HepG2 (cell line): ENCODE measurements at regions not wholly inside any gene's neighbourhood (a gene's known extent, or its start where the extent isn't known, plus 50 kb on each side); places are given as distances from the start of the nearest gene placed in this dataset.

Experiments
- ATAC-seq: fragments of 200-7000 bp; cut with Tn5 transposase; 3 replicates; pipeline ENCODE4 v1.9.1; 2020; ENCODE audit warnings: mild to moderate bottlenecking, moderate library complexity
- BruUV-seq: library from RNA; stranded (reverse); fragments of 400-500 nt; replicated peaks from 2 replicates; lab custom pipeline; 2021; lab: Mats Ljungman, UMichigan
- CTCF ChIA-PET: fragments of 300-600 bp; formaldehyde crosslinking; extraction: SDS; loops from one replicate; lab custom pipeline; 2021; ENCODE audit warnings: low total read pairs, inconsistent platforms, low intra/inter-chr PET ratio; lab: Yijun Ruan, JAX
- POLR2A ChIA-PET: fragments of 350-600 bp; sonication (Branson Sonifier 250); formaldehyde crosslinking; loops from one replicate; lab custom pipeline; 2020; ENCODE audit warnings: antibody characterized with exemption, inconsistent platforms; lab: Yijun Ruan, JAX
- DNase-seq: peaks from one replicate; pipeline ENCODE4 v3.0.0-alpha.2; 2015; ENCODE audit warnings: low spot score
- FAIRE-seq: peaks from 3 replicates; lab custom pipeline; 2011; peaks lifted over from hg19 to GRCh38; lab: Jason Lieb, UNC
- H2AFZ ChIP-seq: one replicate; pipeline ENCODE4 v1.6.1; 2011; ENCODE audit warnings: low read length, inconsistent platforms
- H3K27ac ChIP-seq: fragments of 300-600 bp; 3 replicates; pipeline ENCODE4 v1.8.0; 2011; ENCODE audit warnings: mixed run types, mild to moderate bottlenecking, mixed read lengths, low read length, inconsistent platforms; ENCODE audit not compliant: insufficient read depth; ENCODE audit errors: extremely low read length
- H3K27me3 ChIP-seq, 2 experiments: fragments of 200-600 bp in 1 of 2; 2 replicates in 1 of 2; 3 replicates in 1 of 2; pipeline versions ENCODE4 v1.6.0 to v1.8.0; 2011; ENCODE audit warnings: low read length in 2 of 2, mild to moderate bottlenecking in 2 of 2, moderate library complexity in 2 of 2, inconsistent platforms in 1 of 2; ENCODE audit not compliant: insufficient read depth in 2 of 2, control insufficient read depth in 1 of 2
- H3K36me3 ChIP-seq, 2 experiments: fragments of 200-600 bp in 1 of 2; replicated peaks in 1 of 2; 2 replicates in 1 of 2; 3 replicates in 1 of 2; pipeline versions ENCODE4 v1.5.1 to v1.8.0; 2011; ENCODE audit warnings: low read length in 2 of 2, inconsistent platforms in 1 of 2; ENCODE audit not compliant: insufficient read depth in 2 of 2, control insufficient read depth in 1 of 2
- H3K4me1 ChIP-seq: 2 replicates; pipeline ENCODE4 v1.5.1; 2012; ENCODE audit warnings: low read length, inconsistent platforms; ENCODE audit not compliant: insufficient read depth
- H3K4me2 ChIP-seq: 2 replicates; pipeline ENCODE4 v1.6.0; 2011; ENCODE audit warnings: low read depth, low read length, inconsistent platforms
- H3K4me3 ChIP-seq, 3 experiments: fragments of 200-600 bp in 1 of 3; sonication (generic), shearing (Covaris generic) in 1 of 3; replicated peaks in 1 of 3; 2 replicates each; pipeline ENCODE4 v1.5.1; 2011 to 2016; ENCODE audit warnings: low read length in 3 of 3, inconsistent platforms in 2 of 3, low read depth in 2 of 3, mild to moderate bottlenecking in 2 of 3, control low read depth in 1 of 3, mixed read lengths in 1 of 3; ENCODE audit not compliant: insufficient read depth in 1 of 3
- H3K79me2 ChIP-seq: one replicate; pipeline ENCODE4 v1.6.1; 2011; ENCODE audit warnings: low read length, inconsistent platforms; ENCODE audit not compliant: insufficient read depth
- H3K9ac ChIP-seq: 2 replicates; pipeline ENCODE4 v1.6.0; 2011; ENCODE audit warnings: mild to moderate bottlenecking, low read depth, low read length, inconsistent platforms; ENCODE audit not compliant: insufficient read depth
- H3K9me3 ChIP-seq: 2 replicates; pipeline ENCODE4 v1.5.1; 2012; ENCODE audit warnings: mild to moderate bottlenecking, low read length
- H4K20me1 ChIP-seq: 2 replicates; pipeline ENCODE4 v1.6.0; 2011; ENCODE audit warnings: inconsistent platforms, mild to moderate bottlenecking, low read length, moderate library complexity; ENCODE audit not compliant: insufficient read depth
- KLF6 ChIP-seq: IDR thresholded peaks from 2 replicates; pipeline ENCODE4 v1.8.0; 2016; ENCODE audit warnings: missing biosample characterization, missing genetic modification reagents
- NR2C2 ChIP-seq: sonication (generic); formaldehyde crosslinking; IDR thresholded peaks from 2 replicates; pipeline ENCODE4 v1.4.0; 2020; ENCODE audit warnings: missing genetic modification reagents, mild to moderate bottlenecking, moderate library complexity, borderline replicate concordance
- PAF1 ChIP-seq: IDR thresholded peaks from 2 replicates; pipeline ENCODE4 v1.6.1; 2016; ENCODE audit warnings: missing genetic modification reagents, missing compliant biosample characterization
- SMC3 ChIP-seq: IDR thresholded peaks from 2 replicates; pipeline ENCODE4 v1.6.1; 2011; ENCODE audit warnings: low read length, improper control_type of control experiment
- ZBTB26 ChIP-seq: IDR thresholded peaks from 2 replicates; pipeline ENCODE4 v1.6.1; 2016; ENCODE audit warnings: missing compliant biosample characterization, missing genetic modification reagents, borderline replicate concordance
- ZEB1 ChIP-seq: IDR thresholded peaks from 2 replicates; pipeline ENCODE4 v1.6.1; 2012; ENCODE audit warnings: mild to moderate bottlenecking, low read depth, inconsistent platforms; ENCODE audit not compliant: insufficient replicate concordance
- ZFP36 ChIP-seq: fragments of 150-350 bp; IDR thresholded peaks from 2 replicates; pipeline ENCODE4 v1.6.1; 2018; ENCODE audit warnings: borderline replicate concordance, low read length, low read depth; ENCODE audit not compliant: partially characterized antibody
- ZNF136 ChIP-seq: sonication (generic); formaldehyde crosslinking; IDR thresholded peaks from 2 replicates; pipeline ENCODE4 v1.8.1; 2022; ENCODE audit warnings: low read depth, mild to moderate bottlenecking, moderate library complexity, missing genetic modification reagents
- ZNF251 ChIP-seq: sonication (generic); formaldehyde crosslinking; IDR thresholded peaks from 2 replicates; pipeline ENCODE4 v1.9.0; 2021; ENCODE audit warnings: mild to moderate bottlenecking, missing genetic modification reagents
- ZNF280B ChIP-seq: sonication (generic); formaldehyde crosslinking; IDR thresholded peaks from 2 replicates; pipeline ENCODE4 v1.5.0; 2020; ENCODE audit warnings: missing genetic modification reagents, mild to moderate bottlenecking, borderline replicate concordance
- ZNF598 ChIP-seq: sonication (generic); formaldehyde crosslinking; IDR thresholded peaks from 2 replicates; pipeline ENCODE4 v1.5.1; 2020; ENCODE audit warnings: mild to moderate bottlenecking, missing genetic modification reagents, borderline replicate concordance
- ZNF713 ChIP-seq: sonication (generic); formaldehyde crosslinking; IDR thresholded peaks from 2 replicates; pipeline ENCODE4 v1.4.0; 2020; ENCODE audit warnings: mild to moderate bottlenecking, missing genetic modification reagents
- ZNF775 ChIP-seq: sonication (generic); formaldehyde crosslinking; IDR thresholded peaks from 2 replicates; pipeline ENCODE4 v1.4.0; 2020; ENCODE audit warnings: missing genetic modification reagents, mild to moderate bottlenecking, moderate library complexity, borderline replicate concordance
- ZNF891 ChIP-seq: sonication (generic); formaldehyde crosslinking; IDR thresholded peaks from 2 replicates; pipeline ENCODE4 v1.5.0; 2020; ENCODE audit warnings: mild to moderate bottlenecking, missing genetic modification reagents
- WGBS: methylation state at CpG from one replicate; pipeline ENCODE4 v1.1.6; 2017; ENCODE audit warnings: low lambda C conversion rate; 5-methylcytosine and 5-hydroxymethylcytosine counted together
- in situ Hi-C: cut with HindIII; loops from 2 replicates; pipeline ENCODE4 v1.10.0; 2017; ENCODE audit warnings: low pct_unique_long_range_greater_than_20kb; ENCODE audit not compliant: extremely low pct_ligation_motif_present
- intact Hi-C: fragments of 100-400 bp; cut with micrococcal nuclease; formaldehyde crosslinking; loops from one replicate; pipeline ENCODE4 v1.10.0; 2022; ENCODE audit not compliant: unreplicated experiment
- TF ChIP-seq, protein P1 (sequence below): sonication (generic); formaldehyde crosslinking; IDR thresholded peaks from 2 replicates; pipeline ENCODE4 v1.8.1; 2022; ENCODE audit warnings: low read depth, mild to moderate bottlenecking, missing genetic modification reagents
- TF ChIP-seq, protein P2 (sequence below): sonication (generic); formaldehyde crosslinking; IDR thresholded peaks from 2 replicates; pipeline ENCODE4 v1.5.1; 2020; ENCODE audit warnings: missing genetic modification reagents, mild to moderate bottlenecking, borderline replicate concordance

DNA sequence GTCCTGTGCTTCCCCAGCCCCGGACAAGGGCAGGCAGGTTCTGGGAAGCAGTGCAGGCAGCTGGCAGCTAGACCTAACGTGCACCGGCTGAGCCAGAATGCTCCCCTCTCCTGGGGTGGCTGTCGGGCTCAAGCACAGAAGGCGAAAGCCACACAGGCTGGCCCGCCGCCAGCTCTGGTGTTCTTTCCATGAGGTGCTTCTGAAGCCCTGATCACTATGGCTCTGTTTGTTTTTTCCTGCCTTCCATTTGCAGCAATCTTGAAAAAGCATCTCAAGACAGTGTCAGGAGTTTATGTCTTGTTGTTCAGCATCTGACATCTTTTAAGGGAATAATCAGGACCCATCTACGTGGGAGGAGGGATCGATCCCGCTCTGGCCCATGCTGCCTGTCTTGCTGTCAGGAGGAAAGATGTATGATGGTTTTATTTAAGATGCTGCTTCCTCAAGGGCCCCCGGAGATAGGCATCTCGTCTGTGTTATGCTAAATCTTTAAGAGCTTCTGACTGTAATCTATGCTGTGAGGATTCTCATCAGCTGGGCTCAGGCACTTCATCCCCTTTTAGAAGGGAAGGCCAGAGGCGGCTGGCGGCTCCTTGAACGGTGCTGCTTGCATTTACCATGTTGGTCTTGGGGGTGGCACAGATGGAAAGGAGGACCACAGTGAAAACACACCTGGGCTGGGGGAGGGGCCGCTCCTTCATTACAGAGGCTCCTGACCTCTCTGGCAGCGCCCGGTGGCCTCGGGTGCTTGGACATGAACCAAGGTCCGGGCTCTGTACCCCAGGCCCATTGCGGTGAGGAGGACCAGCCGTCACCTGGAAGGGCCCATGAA is 118.5 kb upstream of the HDAC4 start:
- ChIA-PET CTCF (no interaction called here), POLR2A (no interaction called here)
- intact Hi-C loops: no loop called here
- Histone ChIP-seq H3K4me1 (peaks cover 7% of the 10 kb centered on the region; the same call in 1 of the 2 replicates), H3K27me3 (peaks cover 8 to 65% of the 10 kb centered on the region in 2 experiments; a peak in 4 of 5 replicates), H3K36me3 (no peaks in the 10 kb centered on the region), H3K9me3 (no peaks in the 10 kb centered on the region), H3K4me2 (no peak overlapping the region), H3K9ac (no peak overlapping the region), H3K4me3 (no peak overlapping the region), H3K27ac (no peak overlapping the region), H2AFZ (no peak overlapping the region), H3K79me2 (no peaks in the 10 kb centered on the region), H4K20me1 (peaks cover 3% of the 10 kb centered on the region; the same call in 1 of the 2 replicates)
- WGBS: 36% methylated on average over 22 of the region's 22 CpGs
- ATAC-seq (no peak), DNase-seq (no peak), FAIRE-seq (no peak)
- in situ Hi-C loops: no loop called here
- no TSS peak for BruUV-seq
- TF ChIP-seq ZFP36 (no peak), ZNF136 (CRISPR knock-in tag) (no peak), PAF1 (CRISPR knock-in tag) (no peak), NR2C2 (CRISPR knock-in tag) (no peak), ZNF891 (CRISPR knock-in tag) (no peak), ZNF713 (CRISPR knock-in tag) (no peak), SMC3 (no peak), ZNF775 (CRISPR knock-in tag) (no peak), ZNF251 (CRISPR knock-in tag) (no peak), ZBTB26 (CRISPR knock-in tag) (no peak), ZEB1 (no peak), ZNF598 (CRISPR knock-in tag) (no peak), ZNF280B (CRISPR knock-in tag) (no peak), KLF6 (CRISPR knock-in tag) (no peak)
- TF ChIP-seq, protein P1, sequence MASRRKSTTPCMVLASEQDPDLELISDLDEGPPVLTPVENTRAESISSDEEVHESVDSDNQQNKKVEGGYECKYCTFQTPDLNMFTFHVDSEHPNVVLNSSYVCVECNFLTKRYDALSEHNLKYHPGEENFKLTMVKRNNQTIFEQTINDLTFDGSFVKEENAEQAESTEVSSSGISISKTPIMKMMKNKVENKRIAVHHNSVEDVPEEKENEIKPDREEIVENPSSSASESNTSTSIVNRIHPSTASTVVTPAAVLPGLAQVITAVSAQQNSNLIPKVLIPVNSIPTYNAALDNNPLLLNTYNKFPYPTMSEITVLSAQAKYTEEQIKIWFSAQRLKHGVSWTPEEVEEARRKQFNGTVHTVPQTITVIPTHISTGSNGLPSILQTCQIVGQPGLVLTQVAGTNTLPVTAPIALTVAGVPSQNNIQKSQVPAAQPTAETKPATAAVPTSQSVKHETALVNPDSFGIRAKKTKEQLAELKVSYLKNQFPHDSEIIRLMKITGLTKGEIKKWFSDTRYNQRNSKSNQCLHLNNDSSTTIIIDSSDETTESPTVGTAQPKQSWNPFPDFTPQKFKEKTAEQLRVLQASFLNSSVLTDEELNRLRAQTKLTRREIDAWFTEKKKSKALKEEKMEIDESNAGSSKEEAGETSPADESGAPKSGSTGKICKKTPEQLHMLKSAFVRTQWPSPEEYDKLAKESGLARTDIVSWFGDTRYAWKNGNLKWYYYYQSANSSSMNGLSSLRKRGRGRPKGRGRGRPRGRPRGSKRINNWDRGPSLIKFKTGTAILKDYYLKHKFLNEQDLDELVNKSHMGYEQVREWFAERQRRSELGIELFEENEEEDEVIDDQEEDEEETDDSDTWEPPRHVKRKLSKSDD: no peak
- TF ChIP-seq, protein P2, sequence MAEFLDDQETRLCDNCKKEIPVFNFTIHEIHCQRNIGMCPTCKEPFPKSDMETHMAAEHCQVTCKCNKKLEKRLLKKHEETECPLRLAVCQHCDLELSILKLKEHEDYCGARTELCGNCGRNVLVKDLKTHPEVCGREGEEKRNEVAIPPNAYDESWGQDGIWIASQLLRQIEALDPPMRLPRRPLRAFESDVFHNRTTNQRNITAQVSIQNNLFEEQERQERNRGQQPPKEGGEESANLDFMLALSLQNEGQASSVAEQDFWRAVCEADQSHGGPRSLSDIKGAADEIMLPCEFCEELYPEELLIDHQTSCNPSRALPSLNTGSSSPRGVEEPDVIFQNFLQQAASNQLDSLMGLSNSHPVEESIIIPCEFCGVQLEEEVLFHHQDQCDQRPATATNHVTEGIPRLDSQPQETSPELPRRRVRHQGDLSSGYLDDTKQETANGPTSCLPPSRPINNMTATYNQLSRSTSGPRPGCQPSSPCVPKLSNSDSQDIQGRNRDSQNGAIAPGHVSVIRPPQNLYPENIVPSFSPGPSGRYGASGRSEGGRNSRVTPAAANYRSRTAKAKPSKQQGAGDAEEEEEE (CRISPR knock-in tag): no peak
